ENCODE measurements at regions not wholly inside any gene's neighbourhood (a gene's known extent, or its start where the extent isn't known, plus 50 kb on each side); places are given as distances from the start of the nearest gene placed in this dataset.
"Not testable (repeated sequence)": the region's sequence is repeated elsewhere in the genome, so short reads cannot be mapped to it uniquely, and the experiment has no call there.

DNA sequence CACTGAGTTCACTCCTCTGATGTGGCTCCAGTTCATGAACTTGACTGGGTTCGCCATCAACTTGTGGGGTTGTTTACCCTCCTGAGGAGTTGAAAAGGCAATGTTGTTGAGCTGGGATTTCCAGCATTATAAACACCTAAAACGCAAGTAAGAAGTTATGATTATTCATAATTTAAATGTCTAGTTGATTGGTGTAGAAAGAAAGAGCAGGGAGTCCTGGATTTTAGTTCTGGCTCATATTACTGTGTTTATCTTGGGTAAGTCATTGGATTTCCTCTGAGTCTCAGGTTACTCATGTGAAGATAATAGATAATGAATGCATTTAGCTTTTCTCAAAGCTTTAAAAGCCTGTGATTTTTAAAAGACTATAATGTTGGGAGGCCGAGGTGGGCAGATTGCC, 438.0 kb upstream of the CDH20 start:
- no peak for TF ChIP-seq TAF1 (IDR thresholded peaks at IDR 0.05; ENCODE audit: borderline replicate concordance, low read depth, low read length)
- TF ChIP-seq POLR2A (IDR thresholded peaks at IDR 0.05; ENCODE audit: low read depth, low read length): no peak
- TF ChIP-seq POLR2AphosphoS5 (IDR thresholded peaks at IDR 0.05; ENCODE audit: low read depth, low read length): no peak
- FAIRE-seq (no peak), DNase-seq (ENCODE audit: insufficient read length) (no peak)

DNA sequence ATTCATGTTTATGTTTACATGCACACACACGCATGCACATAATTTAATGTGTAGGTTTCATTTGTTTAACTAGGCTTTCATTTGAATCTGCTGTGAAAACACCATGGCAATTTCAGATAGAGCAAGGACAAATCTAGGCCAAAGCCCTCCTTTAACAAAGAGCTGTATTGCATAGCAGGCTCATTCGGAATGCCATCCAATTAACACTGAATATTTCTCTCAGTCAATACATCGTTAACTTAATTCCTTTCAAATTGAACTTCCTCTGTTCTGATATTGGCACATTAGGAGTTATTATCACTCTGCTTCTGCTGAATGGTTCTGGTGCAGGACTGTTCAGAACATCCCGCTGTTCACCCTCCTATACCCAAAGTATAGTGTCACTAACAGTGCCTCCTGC, 435.1 kb upstream of the CDH20 start:
- DNase-seq (ENCODE audit: insufficient read length) (no peak), FAIRE-seq (no peak)
- no peak for TF ChIP-seq POLR2AphosphoS5 (IDR thresholded peaks at IDR 0.05; ENCODE audit: low read depth, low read length)
- no peak for TF ChIP-seq TAF1 (IDR thresholded peaks at IDR 0.05; ENCODE audit: borderline replicate concordance, low read depth, low read length)
- TF ChIP-seq POLR2A (IDR thresholded peaks at IDR 0.05; ENCODE audit: low read depth, low read length): no peak

DNA sequence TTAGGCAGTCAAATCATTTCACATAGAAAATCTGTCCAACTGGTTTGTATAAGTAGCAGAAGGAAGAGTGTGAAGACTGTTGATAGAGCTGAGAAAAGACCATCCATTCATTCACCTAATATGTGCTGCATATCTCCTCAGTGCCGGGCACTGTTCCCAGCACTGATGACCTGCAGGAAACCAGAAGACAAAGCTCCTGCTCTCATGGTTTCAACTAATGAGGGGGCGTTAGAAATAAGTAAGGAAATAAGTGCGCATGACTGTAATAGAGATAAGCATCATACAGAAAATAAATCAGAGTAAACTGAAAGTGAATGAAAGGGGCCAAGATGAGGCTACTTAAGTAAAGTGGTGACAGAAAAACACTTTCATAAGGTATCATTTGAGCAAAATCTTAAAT, 427.5 kb upstream of the CDH20 start:
- TF ChIP-seq POLR2A (IDR thresholded peaks at IDR 0.05; ENCODE audit: low read depth, low read length) (no peak), POLR2AphosphoS5 (IDR thresholded peaks at IDR 0.05; ENCODE audit: low read depth, low read length) (no peak), TAF1 (IDR thresholded peaks at IDR 0.05; ENCODE audit: borderline replicate concordance, low read depth, low read length) (no peak)
- FAIRE-seq (no peak), DNase-seq (ENCODE audit: insufficient read length) (no peak)

DNA sequence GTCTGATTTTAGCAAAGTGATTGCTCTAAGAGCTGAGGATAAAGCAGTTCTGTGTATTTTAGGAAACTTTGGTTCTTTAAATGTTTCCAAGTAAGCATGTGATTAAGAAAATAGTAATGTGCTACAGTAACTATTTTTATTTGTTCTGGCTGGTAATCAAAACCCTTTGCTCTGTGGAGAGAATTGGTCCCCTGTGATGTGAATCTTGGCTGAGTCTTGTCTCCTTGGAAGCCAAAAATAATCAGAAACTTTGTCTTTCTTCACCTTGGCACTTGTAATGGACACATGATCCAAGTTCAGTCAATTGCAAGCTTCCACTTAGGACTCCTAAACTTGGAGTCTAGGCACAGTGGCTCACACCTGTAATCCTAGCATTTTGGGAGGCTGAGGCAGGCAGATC, 422.7 kb upstream of the CDH20 start:
- FAIRE-seq: no peak
- no peak for TF ChIP-seq POLR2A (IDR thresholded peaks at IDR 0.05; ENCODE audit: low read depth, low read length)
- DNase-seq (ENCODE audit: insufficient read length): no peak

DNA sequence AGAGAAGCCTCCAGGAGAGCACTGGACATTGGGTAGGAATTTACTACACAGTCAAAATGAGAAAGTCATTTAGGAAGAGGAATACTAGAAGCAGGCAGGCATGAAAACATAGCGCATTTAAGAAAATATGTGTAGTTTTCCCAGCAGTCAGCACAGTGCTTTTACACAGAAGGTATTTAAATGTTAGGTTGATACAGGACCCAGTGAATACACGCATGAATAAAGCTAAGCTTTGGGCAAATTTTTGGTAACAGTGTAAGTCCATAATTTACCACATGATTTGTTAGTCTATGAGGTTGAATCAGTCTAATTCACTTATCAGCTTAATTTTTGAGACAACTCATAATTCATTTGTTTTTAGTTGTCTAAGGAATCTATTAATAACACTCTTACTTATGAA, 421.7 kb upstream of the CDH20 start:
- FAIRE-seq (no peak), DNase-seq (ENCODE audit: insufficient read length) (no peak)
- TF ChIP-seq TAF1 (IDR thresholded peaks at IDR 0.05; ENCODE audit: borderline replicate concordance, low read depth, low read length) (no peak), POLR2AphosphoS5 (IDR thresholded peaks at IDR 0.05; ENCODE audit: low read depth, low read length) (no peak), POLR2A (IDR thresholded peaks at IDR 0.05; ENCODE audit: low read depth, low read length) (no peak)

DNA sequence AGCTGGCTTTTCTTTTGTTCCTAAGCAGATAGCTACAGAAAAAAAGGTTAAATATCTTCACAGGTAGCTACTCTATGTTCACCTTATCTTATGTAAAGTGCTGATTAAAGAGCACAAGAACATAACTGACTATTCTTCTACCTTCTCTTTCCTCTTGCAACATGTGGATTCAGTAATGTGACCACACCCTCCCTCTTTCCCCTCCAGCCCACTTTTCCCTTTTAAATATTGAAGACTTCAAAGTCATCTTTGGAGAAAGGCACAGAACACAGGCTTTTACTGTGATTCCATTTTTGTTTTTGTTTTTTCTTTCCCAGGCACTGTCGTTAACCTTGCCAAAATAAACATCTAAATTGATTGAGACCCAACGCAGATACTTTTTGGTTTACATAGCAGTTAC, 418.1 kb upstream of the CDH20 start:
- no peak for TF ChIP-seq POLR2AphosphoS5 (IDR thresholded peaks at IDR 0.05; ENCODE audit: low read depth, low read length)
- no peak for TF ChIP-seq POLR2A (IDR thresholded peaks at IDR 0.05; ENCODE audit: low read depth, low read length)
- no peak for TF ChIP-seq TAF1 (IDR thresholded peaks at IDR 0.05; ENCODE audit: borderline replicate concordance, low read depth, low read length)
- FAIRE-seq (no peak), DNase-seq (ENCODE audit: insufficient read length) (no peak)

DNA sequence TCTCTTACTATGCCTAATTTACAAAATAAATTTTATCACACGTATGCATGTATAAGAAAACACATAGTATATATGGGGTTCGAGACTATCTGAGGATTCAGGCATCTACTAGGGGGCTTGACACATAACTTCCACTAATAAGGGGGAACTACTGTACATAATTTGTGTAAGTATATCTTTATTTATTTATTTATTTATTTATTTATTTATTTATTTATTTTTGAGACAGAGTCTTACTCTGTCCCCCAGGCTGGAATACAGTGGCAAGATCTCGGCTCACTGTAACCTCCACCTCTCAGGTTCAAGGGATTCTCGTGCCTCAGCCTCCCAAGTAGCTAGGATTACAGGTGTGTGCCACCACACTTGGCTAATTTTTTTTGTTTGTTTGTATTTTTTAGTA, 414.4 kb upstream of the CDH20 start:
- not testable (repeated sequence) for FAIRE-seq

DNA sequence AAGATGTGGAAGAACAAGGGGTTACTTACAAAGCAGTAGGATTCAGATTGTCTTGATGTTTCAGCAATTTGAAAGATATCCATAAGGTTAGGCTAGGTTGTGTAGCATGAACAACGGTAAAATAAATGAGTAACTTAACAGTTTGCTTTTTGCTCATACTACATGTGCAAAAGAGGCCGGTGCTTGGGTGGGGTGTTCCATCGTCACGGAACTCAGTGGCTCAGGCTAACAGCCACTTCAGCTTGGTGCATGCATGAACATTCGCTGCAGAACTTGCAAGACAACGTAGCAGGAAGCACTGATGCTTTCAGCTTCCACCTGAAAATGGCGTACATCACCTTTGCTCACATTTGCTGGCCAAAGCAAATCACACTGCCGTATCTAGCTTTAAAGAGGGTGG, 407.3 kb upstream of the CDH20 start:
- DNase-seq (ENCODE audit: insufficient read length) (no peak), FAIRE-seq (no peak)
- TF ChIP-seq TAF1 (IDR thresholded peaks at IDR 0.05; ENCODE audit: borderline replicate concordance, low read depth, low read length): no peak
- no peak for TF ChIP-seq POLR2AphosphoS5 (IDR thresholded peaks at IDR 0.05; ENCODE audit: low read depth, low read length)
- TF ChIP-seq POLR2A (IDR thresholded peaks at IDR 0.05; ENCODE audit: low read depth, low read length): no peak

More for the DNA sequence above, 414.4 kb upstream of the CDH20 start:
- DNase-seq (ENCODE audit: insufficient read length): not testable (repeated sequence)

DNA sequence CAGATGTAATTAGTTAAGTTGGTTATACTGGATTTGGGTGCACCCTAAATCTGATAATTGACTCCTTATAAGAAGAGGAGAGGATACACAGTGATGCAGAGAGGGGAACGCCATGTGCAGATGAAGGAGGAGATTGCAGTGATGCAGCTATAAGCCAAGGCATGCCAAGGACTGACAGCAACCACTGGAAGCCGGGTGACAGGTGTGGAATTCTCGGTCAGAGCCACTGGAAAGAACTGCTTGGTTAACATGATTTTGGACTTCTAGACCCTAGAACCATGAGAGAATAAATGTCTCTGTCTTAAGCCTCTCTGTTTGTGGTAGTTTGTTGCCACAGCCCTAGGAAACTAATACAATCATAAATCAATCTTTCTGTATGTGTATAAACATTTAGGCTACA, 403.3 kb upstream of the CDH20 start:
- no peak for FAIRE-seq
- DNase-seq (ENCODE audit: insufficient read length): no peak

DNA sequence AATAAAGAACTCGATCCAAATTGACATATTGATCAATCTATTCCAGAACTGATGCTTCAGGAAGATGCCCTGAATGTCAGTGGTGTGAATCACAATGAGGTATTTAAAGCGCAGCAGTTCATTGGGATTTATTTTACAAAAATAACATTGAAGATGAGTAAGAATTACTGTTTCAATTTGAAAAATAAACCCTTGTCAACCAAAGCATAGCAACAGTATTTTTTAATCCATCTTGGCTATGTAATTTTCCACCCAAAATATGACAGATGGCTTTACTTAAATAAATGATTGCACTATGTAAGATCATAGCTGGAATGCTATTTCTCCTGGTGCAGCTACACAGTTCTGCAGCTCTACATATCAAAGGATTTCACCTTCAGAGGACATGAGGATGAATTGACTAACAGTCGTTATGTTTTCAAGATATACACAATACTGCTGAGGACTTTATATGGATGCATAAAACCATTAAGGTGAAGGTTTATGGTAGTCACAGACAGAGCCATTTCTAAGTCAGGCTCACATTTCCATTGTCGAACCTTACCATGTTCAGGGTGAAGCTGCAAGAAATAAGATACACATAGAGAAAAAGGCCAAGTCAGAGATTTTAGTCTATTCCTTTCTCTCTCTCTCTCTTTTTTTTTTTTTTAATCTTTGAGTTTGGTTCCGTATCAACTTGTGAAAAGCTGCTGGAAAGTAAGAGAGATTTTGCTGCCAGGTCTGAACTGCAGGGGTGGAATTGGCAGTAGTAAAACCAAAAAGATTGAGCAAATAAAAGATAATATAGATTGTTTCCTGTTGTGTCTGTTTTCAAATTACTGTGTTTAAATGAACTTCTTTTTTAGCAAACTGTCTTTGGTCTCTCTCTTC, 398.0 kb upstream of the CDH20 start:
- DNase-seq (ENCODE audit: insufficient read length) (no peak), FAIRE-seq (no peak)
- TF ChIP-seq POLR2A (IDR thresholded peaks at IDR 0.05; ENCODE audit: low read depth, low read length) (no peak), TAF1 (IDR thresholded peaks at IDR 0.05; ENCODE audit: borderline replicate concordance, low read depth, low read length) (no peak), POLR2AphosphoS5 (IDR thresholded peaks at IDR 0.05; ENCODE audit: low read depth, low read length) (no peak)

More for the DNA sequence above, 403.3 kb upstream of the CDH20 start:
- no peak for TF ChIP-seq POLR2A (IDR thresholded peaks at IDR 0.05; ENCODE audit: low read depth, low read length)
- no peak for TF ChIP-seq POLR2AphosphoS5 (IDR thresholded peaks at IDR 0.05; ENCODE audit: low read depth, low read length)
- TF ChIP-seq TAF1 (IDR thresholded peaks at IDR 0.05; ENCODE audit: borderline replicate concordance, low read depth, low read length): no peak

DNA sequence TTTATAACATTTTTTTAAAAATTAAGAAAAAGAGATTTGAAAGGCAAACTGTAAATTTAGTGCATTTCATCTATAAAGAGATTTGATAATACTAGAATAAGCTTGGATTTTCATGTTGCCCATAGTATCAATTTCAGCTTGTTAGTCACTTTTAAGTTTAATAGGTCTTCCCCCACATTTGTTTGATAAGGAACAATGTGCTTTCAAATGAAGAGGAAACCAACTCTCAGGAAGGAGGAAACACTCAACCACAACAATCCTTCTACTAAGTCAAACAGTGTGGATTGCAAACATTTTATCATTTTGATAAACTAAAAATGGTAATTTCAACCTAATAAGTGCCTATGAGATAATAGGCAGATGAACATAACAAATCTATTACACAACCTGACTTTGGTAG, 397.1 kb upstream of the CDH20 start:
- FAIRE-seq: no peak
- no peak for DNase-seq (ENCODE audit: insufficient read length)
- TF ChIP-seq POLR2AphosphoS5 (IDR thresholded peaks at IDR 0.05; ENCODE audit: low read depth, low read length) (no peak), POLR2A (IDR thresholded peaks at IDR 0.05; ENCODE audit: low read depth, low read length) (no peak), TAF1 (IDR thresholded peaks at IDR 0.05; ENCODE audit: borderline replicate concordance, low read depth, low read length) (no peak)

DNA sequence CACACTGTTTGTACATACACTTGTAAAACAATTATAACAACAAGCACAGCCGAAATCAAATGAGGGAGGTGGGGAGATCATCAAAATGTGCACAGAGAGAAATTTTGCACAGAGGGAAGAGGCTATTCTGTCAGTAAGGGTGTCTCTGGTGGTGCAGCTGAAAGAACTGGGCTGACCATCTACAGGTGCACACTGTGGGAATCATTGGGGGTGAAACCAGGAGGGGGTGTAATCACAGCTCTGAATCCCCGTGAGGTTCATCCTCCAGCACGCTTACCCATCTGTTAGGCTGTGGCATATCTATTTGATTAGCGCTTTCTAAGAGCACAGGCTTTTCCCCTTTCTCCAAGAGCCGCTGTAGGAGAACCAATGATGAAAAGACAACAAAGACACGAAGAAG, 389.9 kb upstream of the CDH20 start:
- TF ChIP-seq TAF1 (IDR thresholded peaks at IDR 0.05; ENCODE audit: borderline replicate concordance, low read depth, low read length) (no peak), POLR2AphosphoS5 (IDR thresholded peaks at IDR 0.05; ENCODE audit: low read depth, low read length) (no peak), POLR2A (IDR thresholded peaks at IDR 0.05; ENCODE audit: low read depth, low read length) (no peak)
- DNase-seq (ENCODE audit: insufficient read length): no peak
- no peak for FAIRE-seq
